SH-SY5Y (cell line): ENCODE measurements at regions not wholly inside any gene's neighbourhood (a gene's known extent, or its start where the extent isn't known, plus 50 kb on each side); places are given as distances from the start of the nearest gene placed in this dataset.

ENCODE experiments used
- GATA2 ChIP-seq: IDR thresholded peaks from 2 replicates; pipeline ENCODE4 v1.6.1; 2011; ENCODE audit warnings: mild to moderate bottlenecking, low read depth, low read length
- GATA3 ChIP-seq: IDR thresholded peaks from 2 replicates; pipeline ENCODE4 v1.6.1; 2011; ENCODE audit warnings: low read depth, mild to moderate bottlenecking, low read length, moderate library complexity

- peak; percentile 56 for TF ChIP-seq GATA2
- no peak for TF ChIP-seq GATA3
Measured at GRCh38 chr11:127733552-127733951, 733.0 kb upstream of the KIRREL3 start.
